Esophagus squamous epithelium (tissue), 4 donors: ENCODE measurements at regions not wholly inside any gene's neighbourhood (a gene's known extent, or its start where the extent isn't known, plus 50 kb on each side); places are given as distances from the start of the nearest gene placed in this dataset.

Experiments used
- CTCF ChIP-seq, 6 experiments: fragments of 450-650 bp in 4 of 6; fragments of 200-600 bp in 2 of 6; sonication (generic) in 2 of 6; IDR thresholded peaks; one replicate each; pipeline ENCODE4 v1.5.1; 2016 to 2019; ENCODE audit warnings: antibody characterized with exemption in 6 of 6, mild to moderate bottlenecking in 4 of 6, moderate library complexity in 4 of 6
- POLR2A ChIP-seq, 4 donors: fragments of 450-650 bp; IDR thresholded peaks; one replicate each; pipeline ENCODE4 v1.6.1; 2017; ENCODE audit warnings: antibody characterized with exemption in 4 of 4, mild to moderate bottlenecking in 4 of 4, moderate library complexity in 3 of 4

- TF ChIP-seq CTCF (IDR thresholded peaks at IDR 0.05): no peak
- no peak for TF ChIP-seq POLR2A (IDR thresholded peaks at IDR 0.05)
These were observed 78.1 kb upstream of the AHI1 start for GRCh38 chr6:135575629-135576028.
